LNCaP clone FGC (cell line): ENCODE measurements at regions not wholly inside any gene's neighbourhood (a gene's known extent, or its start where the extent isn't known, plus 50 kb on each side); places are given as distances from the start of the nearest gene placed in this dataset.

ENCODE experiments used
- DNase-seq: peaks from one replicate; pipeline ENCODE4 v3.0.0-alpha.2; 2011; ENCODE audit warnings: low read depth
- H3K4me3 ChIP-seq: 2 replicates; pipeline ENCODE4 v1.5.1; 2011; ENCODE audit warnings: mild to moderate bottlenecking, low read depth, low read length, control low read depth
- CTCF ChIP-seq: IDR thresholded peaks from 2 replicates; pipeline ENCODE4 v1.5.1; 2012; ENCODE audit warnings: mild to moderate bottlenecking; ENCODE audit not compliant: control insufficient read depth, insufficient read depth; ENCODE audit errors: extremely low read depth

- no peak for DNase-seq
- no peak overlapping the region for H3K4me3 ChIP-seq
- peak; percentile 55 for TF ChIP-seq CTCF
Observed at GRCh38 chr11:82676483-82677094, 57.1 kb downstream of the FAM181B start.

- TF ChIP-seq CTCF = no peak
- no peak for DNase-seq
- H3K4me3 ChIP-seq = no peak overlapping the region
Observed at GRCh38 chr11:82675838-82676237, 57.8 kb downstream of the FAM181B start.

GRCh38 chr11:82673631-82674030 is 60.0 kb downstream of the FAM181B start:
- H3K4me3 ChIP-seq = no peak overlapping the region
- no peak for TF ChIP-seq CTCF
- DNase-seq = no peak

- no peak for DNase-seq
- no peak overlapping the region for H3K4me3 ChIP-seq
- no peak for TF ChIP-seq CTCF
Observed at GRCh38 chr11:82671451-82671850, 62.2 kb downstream of the FAM181B start.

- TF ChIP-seq CTCF = no peak
- no peak overlapping the region for H3K4me3 ChIP-seq
- DNase-seq = no peak
Observed at GRCh38 chr11:82663535-82663934, 70.1 kb downstream of the FAM181B start.

GRCh38 chr11:82653752-82654151 is 79.9 kb downstream of the FAM181B start:
- TF ChIP-seq CTCF = no peak
- no peak overlapping the region for H3K4me3 ChIP-seq
- DNase-seq = no peak

GRCh38 chr11:82639251-82639650 is 94.4 kb downstream of the FAM181B start:
- no peak for DNase-seq
- TF ChIP-seq CTCF = no peak
- H3K4me3 ChIP-seq = no peak overlapping the region
